Uterus (tissue), 2 donors: ENCODE measurements at regions not wholly inside any gene's neighbourhood (a gene's known extent, or its start where the extent isn't known, plus 50 kb on each side); places are given as distances from the start of the nearest gene placed in this dataset.

Experiments used
- POLR2A ChIP-seq, 2 donors: fragments of 450-650 bp; IDR thresholded peaks; one replicate each; pipeline ENCODE4 v1.6.1; 2016; ENCODE audit warnings: antibody characterized with exemption in 2 of 2, mild to moderate bottlenecking in 1 of 2, moderate library complexity in 1 of 2
- TF ChIP-seq, protein P1 (sequence below), 4 experiments: fragments of 200-600 bp in 2 of 4; fragments of 450-650 bp in 2 of 4; sonication (generic) in 2 of 4; IDR thresholded peaks; one replicate each; pipeline ENCODE4 v1.5.1; 2016 to 2019; ENCODE audit warnings: antibody characterized with exemption in 4 of 4, mild to moderate bottlenecking in 2 of 4, moderate library complexity in 1 of 4

DNA sequence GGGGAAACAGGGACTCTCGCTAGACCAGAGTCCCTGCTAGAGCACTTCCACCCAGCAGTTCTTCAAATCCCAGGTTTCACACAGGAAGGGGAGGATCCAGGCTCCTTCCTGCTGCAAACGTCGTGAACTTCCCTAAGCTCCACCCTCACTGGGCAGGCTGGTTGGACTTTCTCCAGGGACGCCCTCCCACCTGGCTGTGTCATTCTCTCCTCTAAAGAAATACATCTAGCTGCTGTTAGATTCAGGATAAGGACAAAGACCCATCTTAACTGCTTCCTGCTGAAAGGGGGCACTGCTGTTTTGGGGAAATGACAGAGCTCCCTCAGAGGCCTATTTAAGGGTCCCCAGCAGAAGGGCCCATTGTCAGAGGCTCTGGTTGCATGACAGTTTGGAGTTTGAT lies 230.7 kb downstream of the SEMA6A start:
- TF ChIP-seq, protein P1, sequence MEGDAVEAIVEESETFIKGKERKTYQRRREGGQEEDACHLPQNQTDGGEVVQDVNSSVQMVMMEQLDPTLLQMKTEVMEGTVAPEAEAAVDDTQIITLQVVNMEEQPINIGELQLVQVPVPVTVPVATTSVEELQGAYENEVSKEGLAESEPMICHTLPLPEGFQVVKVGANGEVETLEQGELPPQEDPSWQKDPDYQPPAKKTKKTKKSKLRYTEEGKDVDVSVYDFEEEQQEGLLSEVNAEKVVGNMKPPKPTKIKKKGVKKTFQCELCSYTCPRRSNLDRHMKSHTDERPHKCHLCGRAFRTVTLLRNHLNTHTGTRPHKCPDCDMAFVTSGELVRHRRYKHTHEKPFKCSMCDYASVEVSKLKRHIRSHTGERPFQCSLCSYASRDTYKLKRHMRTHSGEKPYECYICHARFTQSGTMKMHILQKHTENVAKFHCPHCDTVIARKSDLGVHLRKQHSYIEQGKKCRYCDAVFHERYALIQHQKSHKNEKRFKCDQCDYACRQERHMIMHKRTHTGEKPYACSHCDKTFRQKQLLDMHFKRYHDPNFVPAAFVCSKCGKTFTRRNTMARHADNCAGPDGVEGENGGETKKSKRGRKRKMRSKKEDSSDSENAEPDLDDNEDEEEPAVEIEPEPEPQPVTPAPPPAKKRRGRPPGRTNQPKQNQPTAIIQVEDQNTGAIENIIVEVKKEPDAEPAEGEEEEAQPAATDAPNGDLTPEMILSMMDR (IDR thresholded peaks at IDR 0.05): no peak
- no peak for TF ChIP-seq POLR2A (IDR thresholded peaks at IDR 0.05)
